ENCODE measurements at regions not wholly inside any gene's neighbourhood (a gene's known extent, or its start where the extent isn't known, plus 50 kb on each side); places are given as distances from the start of the nearest gene placed in this dataset.

DNA sequence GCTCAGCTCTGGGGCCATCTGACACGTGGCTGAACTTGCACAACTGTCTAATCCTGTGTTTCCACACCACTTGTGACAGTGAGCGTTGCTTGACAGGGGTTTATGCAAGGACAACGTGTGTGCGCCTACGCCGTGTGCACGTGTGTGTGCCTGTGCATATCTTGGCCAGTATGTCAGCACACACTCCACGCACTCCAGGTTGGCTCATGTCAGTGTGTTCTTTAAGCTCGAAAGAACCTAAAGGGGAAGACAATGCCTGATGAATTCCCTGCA lies 85.6 kb upstream of the SALL3 start:
- Histone ChIP-seq H3K4me3 (no peak overlapping the region), H3K9me3 (peaks cover 10 to 29% of the 10 kb centered on the region in 2 donors), H3K36me3 (no peaks in the 10 kb centered on the region), H3K27ac (no peak overlapping the region), H3K27me3 (no peaks in the 10 kb centered on the region), H3K4me1 (no peaks in the 10 kb centered on the region)
- TF ChIP-seq POLR2AphosphoS5 (IDR thresholded peaks at IDR 0.05) (no peak), POLR2A (IDR thresholded peaks at IDR 0.05) (no peak)
- TF ChIP-seq, protein P1, sequence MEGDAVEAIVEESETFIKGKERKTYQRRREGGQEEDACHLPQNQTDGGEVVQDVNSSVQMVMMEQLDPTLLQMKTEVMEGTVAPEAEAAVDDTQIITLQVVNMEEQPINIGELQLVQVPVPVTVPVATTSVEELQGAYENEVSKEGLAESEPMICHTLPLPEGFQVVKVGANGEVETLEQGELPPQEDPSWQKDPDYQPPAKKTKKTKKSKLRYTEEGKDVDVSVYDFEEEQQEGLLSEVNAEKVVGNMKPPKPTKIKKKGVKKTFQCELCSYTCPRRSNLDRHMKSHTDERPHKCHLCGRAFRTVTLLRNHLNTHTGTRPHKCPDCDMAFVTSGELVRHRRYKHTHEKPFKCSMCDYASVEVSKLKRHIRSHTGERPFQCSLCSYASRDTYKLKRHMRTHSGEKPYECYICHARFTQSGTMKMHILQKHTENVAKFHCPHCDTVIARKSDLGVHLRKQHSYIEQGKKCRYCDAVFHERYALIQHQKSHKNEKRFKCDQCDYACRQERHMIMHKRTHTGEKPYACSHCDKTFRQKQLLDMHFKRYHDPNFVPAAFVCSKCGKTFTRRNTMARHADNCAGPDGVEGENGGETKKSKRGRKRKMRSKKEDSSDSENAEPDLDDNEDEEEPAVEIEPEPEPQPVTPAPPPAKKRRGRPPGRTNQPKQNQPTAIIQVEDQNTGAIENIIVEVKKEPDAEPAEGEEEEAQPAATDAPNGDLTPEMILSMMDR (IDR thresholded peaks at IDR 0.05): no peak
- no peak for DNase-seq (ENCODE audit: low spot score in 2 of 2)
- intact Hi-C loops (cut with DNase I; ENCODE audit: low total_unique reads): no loop called here

DNA sequence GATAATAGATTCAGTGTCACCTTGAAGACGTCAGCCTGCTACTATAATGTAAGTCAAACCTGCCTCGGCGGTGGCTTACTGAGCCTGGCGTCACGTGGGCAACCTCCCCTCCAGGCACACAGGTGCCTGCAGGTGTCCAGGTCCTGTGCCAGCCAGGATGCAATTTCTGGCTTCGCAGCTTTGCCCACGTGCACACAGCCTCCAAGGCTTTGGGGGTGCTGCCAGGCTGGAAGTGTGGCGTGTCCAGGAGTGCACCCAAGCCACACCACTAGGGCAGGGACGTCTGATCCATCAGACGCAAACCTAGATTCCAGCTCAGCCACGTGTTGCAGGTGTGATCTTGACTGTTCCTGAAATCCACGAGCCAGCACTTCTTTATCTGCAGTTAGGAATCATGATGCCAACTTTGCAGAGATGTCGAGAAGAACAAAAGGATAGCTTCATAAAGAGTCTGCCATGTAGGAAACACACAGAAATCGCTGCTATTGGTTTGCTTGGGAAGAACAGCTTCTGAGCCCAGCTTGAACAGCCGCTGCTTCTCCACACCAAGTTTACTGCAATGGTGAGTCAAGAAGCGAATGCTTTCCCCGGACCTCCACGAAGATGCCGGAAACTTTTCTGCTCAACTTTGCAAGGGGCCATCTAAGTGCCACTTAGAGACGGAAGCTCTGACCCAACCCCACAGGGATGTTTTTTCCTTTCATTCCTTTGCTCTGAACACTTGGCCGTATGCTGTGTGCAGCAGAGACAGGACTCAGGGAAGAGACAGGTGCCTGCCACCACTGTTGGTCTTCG lies 84.2 kb upstream of the SALL3 start:
- Histone ChIP-seq H3K9me3 (peaks cover 6 to 15% of the 10 kb centered on the region in 2 donors), H3K4me3 (no peak overlapping the region), H3K4me1 (no peaks in the 10 kb centered on the region), H3K36me3 (no peaks in the 10 kb centered on the region), H3K27me3 (no peaks in the 10 kb centered on the region), H3K27ac (no peak overlapping the region)
- DNase-seq (ENCODE audit: low spot score in 2 of 2): no peak
- TF ChIP-seq, protein P1 (IDR thresholded peaks at IDR 0.05): no peak
- no peak for TF ChIP-seq POLR2AphosphoS5 (IDR thresholded peaks at IDR 0.05)
- TF ChIP-seq POLR2A (IDR thresholded peaks at IDR 0.05): no peak
- intact Hi-C loops (cut with DNase I; ENCODE audit: low total_unique reads): no loop called here

DNA sequence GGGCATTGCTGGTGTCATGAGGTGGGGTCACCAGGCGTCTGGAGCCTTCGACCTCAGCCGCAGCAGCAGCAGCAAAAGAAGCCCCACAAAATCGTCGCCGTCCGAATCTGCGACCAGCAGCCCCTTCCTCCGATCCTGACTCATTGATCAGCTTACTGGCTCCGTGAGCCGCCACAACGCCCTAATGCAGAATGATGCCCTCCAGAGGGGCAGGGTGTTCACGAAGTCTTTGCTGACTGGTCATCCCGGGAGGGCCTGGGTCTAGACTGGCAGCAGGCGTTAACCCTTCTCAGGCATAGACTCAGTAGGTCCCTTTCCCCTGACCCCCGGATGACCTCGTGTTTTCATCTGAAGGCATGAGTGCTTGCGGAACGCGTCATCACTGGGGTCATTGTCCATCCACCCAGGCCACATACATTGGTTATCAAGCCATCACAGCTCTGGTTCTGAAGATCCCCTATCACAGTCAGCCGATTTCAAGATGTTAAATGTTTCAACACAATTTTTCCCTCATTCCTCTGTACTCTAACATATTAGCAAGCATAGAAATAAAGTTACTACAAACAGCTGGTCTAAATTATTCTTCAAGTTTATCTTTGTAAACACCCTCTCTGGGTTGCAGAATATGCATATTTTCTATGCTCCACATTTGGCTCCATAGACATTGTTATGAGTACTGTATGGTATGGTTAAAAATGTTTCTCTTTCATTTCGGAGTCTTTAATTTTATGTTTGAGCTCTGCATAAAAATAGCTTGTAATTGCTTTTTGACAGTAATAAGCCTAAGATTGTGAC lies 83.3 kb upstream of the SALL3 start:
- TF ChIP-seq, protein P1 (IDR thresholded peaks at IDR 0.05): no peak
- TF ChIP-seq POLR2A (IDR thresholded peaks at IDR 0.05): no peak
- TF ChIP-seq POLR2AphosphoS5 (IDR thresholded peaks at IDR 0.05): no peak
- H3K9me3 ChIP-seq: peaks cover 2 to 8% of the 10 kb centered on the region in 2 donors
- intact Hi-C loops (cut with DNase I; ENCODE audit: low total_unique reads): no loop called here
- no peaks in the 10 kb centered on the region for H3K4me1 ChIP-seq
- H3K36me3 ChIP-seq: no peaks in the 10 kb centered on the region
- H3K4me3 ChIP-seq: no peak overlapping the region
- peaks cover 0 to 4% of the 10 kb centered on the region in 2 donors for H3K27me3 ChIP-seq
- no peak for DNase-seq (ENCODE audit: low spot score in 2 of 2)
- H3K27ac ChIP-seq: no peak overlapping the region

DNA sequence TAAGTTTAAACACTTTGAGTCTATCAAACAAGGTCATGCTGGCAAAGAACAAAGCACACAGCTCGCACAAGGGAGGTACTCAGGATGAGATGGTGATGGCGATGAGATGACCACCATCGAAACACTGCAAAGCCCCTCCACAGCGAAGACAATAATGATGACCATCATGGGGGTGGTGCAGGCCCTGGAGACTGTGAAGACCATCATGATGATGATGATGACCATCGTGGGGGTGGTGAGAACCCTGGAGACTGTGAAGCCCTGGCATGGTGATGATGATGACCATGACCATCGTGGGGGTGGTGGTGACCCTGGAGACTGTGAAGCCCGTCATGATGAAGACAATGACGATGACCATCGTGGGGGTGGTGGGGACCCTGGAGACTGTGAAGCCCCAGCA lies 81.6 kb upstream of the SALL3 start:
- TF ChIP-seq POLR2A (IDR thresholded peaks at IDR 0.05) (no peak), POLR2AphosphoS5 (IDR thresholded peaks at IDR 0.05) (no peak)
- TF ChIP-seq, protein P1 (IDR thresholded peaks at IDR 0.05): no peak
- no peaks in the 10 kb centered on the region for H3K36me3 ChIP-seq
- H3K27me3 ChIP-seq: peaks cover 0 to 20% of the 10 kb centered on the region in 2 donors
- no peak overlapping the region for H3K4me3 ChIP-seq
- no peak for DNase-seq (ENCODE audit: low spot score in 2 of 2)
- H3K4me1 ChIP-seq: no peaks in the 10 kb centered on the region
- no peak overlapping the region for H3K27ac ChIP-seq
- intact Hi-C loops (cut with DNase I; ENCODE audit: low total_unique reads): no loop called here
- H3K9me3 ChIP-seq: no peaks in the 10 kb centered on the region

DNA sequence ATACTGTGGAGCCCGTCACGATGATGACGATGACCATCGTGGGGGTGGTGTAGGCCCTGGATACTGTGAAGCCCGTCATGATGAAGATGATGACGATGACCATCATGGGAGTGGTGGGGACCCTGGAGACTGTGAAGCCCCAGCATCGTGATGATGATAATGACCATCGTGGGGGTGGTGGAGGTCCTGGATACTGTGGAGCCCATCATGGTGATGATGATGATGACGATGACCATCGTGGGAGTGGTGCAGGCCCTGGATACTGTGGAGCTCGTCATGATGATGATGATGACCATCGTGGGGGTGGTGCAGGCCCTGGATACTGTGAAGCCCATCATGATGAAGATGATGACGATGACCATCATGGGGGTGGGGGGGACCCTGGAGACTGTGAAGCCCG lies 81.0 kb upstream of the SALL3 start:
- no peaks in the 10 kb centered on the region for H3K9me3 ChIP-seq
- intact Hi-C loops (cut with DNase I; ENCODE audit: low total_unique reads): no loop called here

More for the DNA sequence above, 81.0 kb upstream of the SALL3 start:
- Histone ChIP-seq H3K27me3 (peaks cover 0 to 26% of the 10 kb centered on the region in 2 donors), H3K27ac (no peak overlapping the region), H3K4me3 (no peak overlapping the region), H3K36me3 (no peaks in the 10 kb centered on the region), H3K4me1 (no peaks in the 10 kb centered on the region)
- TF ChIP-seq, protein P1 (IDR thresholded peaks at IDR 0.05): no peak
- no peak for DNase-seq (ENCODE audit: low spot score in 2 of 2)
